DND-41 (cell line): ENCODE measurements at regions not wholly inside any gene's neighbourhood (a gene's known extent, or its start where the extent isn't known, plus 50 kb on each side); places are given as distances from the start of the nearest gene placed in this dataset.

Experiments used
- CTCF ChIP-seq: IDR thresholded peaks from 2 replicates; pipeline ENCODE4 v1.5.1; 2012; ENCODE audit warnings: borderline replicate concordance, low read length, moderate library complexity, mild to moderate bottlenecking; ENCODE audit not compliant: poor library complexity, severe bottlenecking; ENCODE audit errors: extremely low read depth
- EZH2 ChIP-seq: IDR thresholded peaks from 3 replicates; pipeline ENCODE4 v1.6.1; 2012; ENCODE audit warnings: borderline replicate concordance, low read depth, mild to moderate bottlenecking, moderate library complexity, low read length, inconsistent platforms; ENCODE audit not compliant: severe bottlenecking

GRCh38 chr22:49553518-49554295, 274.0 kb downstream of the BRD1 start:
- no peak for TF ChIP-seq CTCF
- TF ChIP-seq EZH2: no peak
